Activated CD4-positive, alpha-beta T cell treated with anti-CD3 and anti-CD28 coated beads, Interleukin-2, amount 10 ng/mL, durations not matched to agents 7 days and 5 days (primary cell): ENCODE measurements at regions not wholly inside any gene's neighbourhood (a gene's known extent, or its start where the extent isn't known, plus 50 kb on each side); places are given as distances from the start of the nearest gene placed in this dataset.

Experiments
- CTCF ChIA-PET: fragments of 350-600 bp; sonication (Branson Sonifier 250); formaldehyde crosslinking; loops from one replicate; lab custom pipeline; 2021; ENCODE audit warnings: antibody characterized with exemption; lab: Charles Lee
- POLR2A ChIA-PET: fragments of 350-600 bp; sonication (Branson Sonifier 250); formaldehyde crosslinking; loops from one replicate; lab custom pipeline; 2021; ENCODE audit warnings: antibody characterized with exemption; lab: Charles Lee
- DNase-seq: peaks from one replicate; pipeline ENCODE4 v3.0.0-alpha.2; 2020
- H3K27ac Mint-ChIP-seq: one replicate; pipeline ENCODE4 v1.8.0; 2021; ENCODE audit warnings: mild to moderate bottlenecking, moderate library complexity, mixed read lengths
- H3K27me3 Mint-ChIP-seq: one replicate; pipeline ENCODE4 v1.8.0; 2021; ENCODE audit warnings: mixed read lengths
- H3K36me3 Mint-ChIP-seq: one replicate; pipeline ENCODE4 v1.8.0; 2021; ENCODE audit warnings: low read depth, mixed read lengths
- H3K4me1 Mint-ChIP-seq: one replicate; pipeline ENCODE4 v1.8.0; 2021; ENCODE audit warnings: mixed read lengths
- H3K4me3 Mint-ChIP-seq: one replicate; pipeline ENCODE4 v1.8.0; 2021; ENCODE audit warnings: mild to moderate bottlenecking, moderate library complexity, mixed read lengths
- H3K9me3 Mint-ChIP-seq: one replicate; pipeline ENCODE4 v1.8.0; 2021; ENCODE audit warnings: mixed read lengths

DNA sequence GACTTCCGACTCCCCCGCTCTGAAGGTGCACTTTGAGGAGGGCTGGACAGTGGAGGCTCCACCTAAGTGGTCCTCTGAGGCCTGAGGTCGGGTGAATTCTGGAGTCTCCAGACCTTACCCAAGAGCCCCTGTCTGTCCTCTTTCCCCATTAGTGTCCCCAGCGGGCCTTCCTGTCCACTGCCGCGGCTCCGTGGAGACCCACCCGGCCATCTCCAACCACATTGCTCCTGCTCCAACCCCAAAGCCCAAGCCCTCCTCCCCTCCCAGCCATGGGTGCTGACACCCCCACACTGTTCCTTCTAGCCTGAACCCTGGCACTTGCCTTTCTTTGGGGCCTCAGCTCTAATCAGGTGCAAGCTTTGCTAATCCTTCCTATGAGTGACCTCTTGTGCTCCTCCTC, 283.1 kb upstream of the TNRC6C start:
- POLR2A ChIA-PET, result no interaction called here
- peaks cover 2% of the 10 kb centered on the region for H3K36me3 Mint-ChIP-seq
- peaks cover 10% of the 10 kb centered on the region for H3K27me3 Mint-ChIP-seq
- CTCF ChIA-PET, result interaction anchor here (0.6 to 0.8 kb wide), 2 partner anchors 11 to 121 kb away, joined by 3 to 4 read pairs; no protein-coding TSS in a partner anchor
- no peak overlapping the region for H3K4me3 Mint-ChIP-seq
- no peak overlapping the region for H3K27ac Mint-ChIP-seq
- peaks cover 6% of the 10 kb centered on the region for H3K9me3 Mint-ChIP-seq
- peaks cover 3% of the 10 kb centered on the region for H3K4me1 Mint-ChIP-seq
- no peak for DNase-seq

DNA sequence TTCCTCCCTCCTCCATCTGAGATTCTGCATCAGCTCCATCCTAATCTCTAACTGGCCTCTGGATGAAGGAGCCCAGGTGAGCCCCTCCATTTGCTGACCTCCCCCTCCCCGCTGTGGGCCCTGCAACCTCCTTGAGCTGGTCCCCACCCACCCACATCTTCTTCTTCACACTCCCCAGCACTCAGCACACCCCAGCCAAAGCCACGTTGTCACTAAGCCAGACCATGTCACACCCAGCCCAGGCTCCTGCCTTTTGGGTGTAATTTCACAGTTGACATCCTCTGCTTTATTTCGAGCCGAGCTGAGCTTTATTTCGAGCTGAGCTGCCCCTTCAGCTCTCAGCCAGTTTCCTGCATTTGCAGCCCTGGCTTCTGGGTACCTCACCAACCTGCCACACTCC, 282.7 kb upstream of the TNRC6C start:
- no peak overlapping the region for H3K4me3 Mint-ChIP-seq
- DNase-seq, result no peak
- POLR2A ChIA-PET, result no interaction called here
- CTCF ChIA-PET, result interaction anchor here (0.6 to 0.8 kb wide), 2 partner anchors 12 to 121 kb away, joined by 3 to 4 read pairs; no protein-coding TSS in a partner anchor
- H3K27me3 Mint-ChIP-seq, result peaks cover 10% of the 10 kb centered on the region
- H3K4me1 Mint-ChIP-seq, result peaks cover 3% of the 10 kb centered on the region
- H3K27ac Mint-ChIP-seq, result peak overlapping the region; percentile 3
- H3K36me3 Mint-ChIP-seq, result peaks cover under 1% of the 10 kb centered on the region
- H3K9me3 Mint-ChIP-seq, result peaks cover 4% of the 10 kb centered on the region

DNA sequence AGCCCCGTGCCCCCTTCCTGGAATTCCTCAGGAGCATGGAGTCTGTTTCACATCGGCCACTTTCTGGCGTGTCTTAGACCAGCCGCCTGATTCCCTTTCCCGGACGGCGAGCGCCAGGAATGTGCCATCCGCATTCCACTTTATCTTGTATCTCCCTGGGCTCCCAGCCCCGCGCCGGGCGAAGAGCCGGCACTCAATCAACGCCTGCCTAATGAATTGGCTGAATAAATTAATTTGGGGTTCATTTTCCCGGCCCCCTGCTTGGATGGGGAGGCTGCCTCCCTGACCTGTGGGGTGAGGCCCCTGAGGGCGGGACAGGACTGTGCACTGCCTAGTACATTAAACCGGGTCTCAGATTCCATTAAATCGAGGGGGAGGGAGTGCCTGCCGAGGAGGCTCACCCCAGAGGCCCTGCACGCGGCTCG, 282.3 kb upstream of the TNRC6C start:
- no peak overlapping the region for H3K4me3 Mint-ChIP-seq
- H3K4me1 Mint-ChIP-seq, result peaks cover 3% of the 10 kb centered on the region
- peaks cover 3% of the 10 kb centered on the region for H3K9me3 Mint-ChIP-seq
- peak overlapping the region; percentile 3 for H3K27ac Mint-ChIP-seq
- H3K36me3 Mint-ChIP-seq, result no peaks in the 10 kb centered on the region
- peaks cover 10% of the 10 kb centered on the region for H3K27me3 Mint-ChIP-seq
- CTCF ChIA-PET, result interaction anchor here (0.6 to 0.8 kb wide), 2 partner anchors 12 to 122 kb away, joined by 3 to 4 read pairs; no protein-coding TSS in a partner anchor
- POLR2A ChIA-PET, result no interaction called here
- DNase-seq, result no peak

DNA sequence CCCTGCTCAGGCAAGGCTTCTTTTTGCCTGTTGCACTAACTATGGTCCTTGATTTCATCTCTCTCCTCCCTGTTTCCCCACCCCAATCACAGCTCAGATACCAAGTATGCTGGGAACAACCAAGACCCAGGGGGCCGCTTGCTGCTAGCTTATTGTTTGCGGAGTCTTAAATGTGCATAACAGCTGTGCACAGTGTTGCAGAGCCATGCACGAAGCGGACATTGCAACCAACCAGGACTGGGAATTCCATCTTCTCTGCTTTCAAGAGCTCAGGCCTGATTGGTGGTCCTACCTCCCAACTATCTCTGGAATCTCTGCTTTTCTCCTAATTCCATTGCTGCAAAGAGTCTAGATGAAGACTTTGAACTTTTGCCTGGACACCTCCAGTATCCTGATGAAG, 281.3 kb upstream of the TNRC6C start:
- H3K9me3 Mint-ChIP-seq, result no peaks in the 10 kb centered on the region
- H3K4me3 Mint-ChIP-seq, result no peak overlapping the region
- ChIA-PET POLR2A (no interaction called here), CTCF (no interaction called here)
- H3K27me3 Mint-ChIP-seq, result peaks cover 10% of the 10 kb centered on the region
- no peaks in the 10 kb centered on the region for H3K4me1 Mint-ChIP-seq
- no peak for DNase-seq
- H3K27ac Mint-ChIP-seq, result no peak overlapping the region
- H3K36me3 Mint-ChIP-seq, result no peaks in the 10 kb centered on the region

- Mint-ChIP-seq H3K9me3 (no peaks in the 10 kb centered on the region), H3K4me1 (no peaks in the 10 kb centered on the region), H3K4me3 (no peak overlapping the region), H3K36me3 (no peaks in the 10 kb centered on the region), H3K27me3 (peaks cover 10% of the 10 kb centered on the region), H3K27ac (no peak overlapping the region)
- POLR2A ChIA-PET, result no interaction called here
- no peak for DNase-seq
- CTCF ChIA-PET, result no interaction called here
Observed at GRCh38 chr17:77677630-77678029, 280.9 kb upstream of the TNRC6C start.

- Mint-ChIP-seq H3K9me3 (no peaks in the 10 kb centered on the region), H3K27ac (no peak overlapping the region), H3K27me3 (peaks cover 10% of the 10 kb centered on the region), H3K4me3 (no peak overlapping the region), H3K4me1 (no peaks in the 10 kb centered on the region), H3K36me3 (no peaks in the 10 kb centered on the region)
- POLR2A ChIA-PET, result no interaction called here
- CTCF ChIA-PET, result interaction anchor here (1.4 kb wide), 2 partner anchors 8 to 11 kb away, joined by 4 to 6 read pairs; no protein-coding TSS in a partner anchor
- DNase-seq, result no peak
Observed at GRCh38 chr17:77679589-77679988, 278.9 kb upstream of the TNRC6C start.

GRCh38 chr17:77681861-77682260, 276.6 kb upstream of the TNRC6C start:
- DNase-seq, result no peak
- Mint-ChIP-seq H3K36me3 (no peaks in the 10 kb centered on the region), H3K4me1 (no peaks in the 10 kb centered on the region), H3K27me3 (peaks cover 17% of the 10 kb centered on the region), H3K27ac (no peak overlapping the region), H3K4me3 (no peak overlapping the region), H3K9me3 (no peaks in the 10 kb centered on the region)
- POLR2A ChIA-PET, result no interaction called here
- CTCF ChIA-PET, result no interaction called here

- ChIA-PET POLR2A (no interaction called here), CTCF (interaction anchor here (1.0 kb wide), 1 partner anchor 13 kb away, joined by 3 read pairs; no protein-coding TSS in a partner anchor)
- no peaks in the 10 kb centered on the region for H3K36me3 Mint-ChIP-seq
- H3K27ac Mint-ChIP-seq, result no peak overlapping the region
- H3K27me3 Mint-ChIP-seq, result peaks cover 7% of the 10 kb centered on the region
- H3K4me3 Mint-ChIP-seq, result no peak overlapping the region
- no peak for DNase-seq
- H3K4me1 Mint-ChIP-seq, result peaks cover under 1% of the 10 kb centered on the region
- H3K9me3 Mint-ChIP-seq, result no peaks in the 10 kb centered on the region
Observed at GRCh38 chr17:77684803-77685798, 273.4 kb upstream of the TNRC6C start.

DNA sequence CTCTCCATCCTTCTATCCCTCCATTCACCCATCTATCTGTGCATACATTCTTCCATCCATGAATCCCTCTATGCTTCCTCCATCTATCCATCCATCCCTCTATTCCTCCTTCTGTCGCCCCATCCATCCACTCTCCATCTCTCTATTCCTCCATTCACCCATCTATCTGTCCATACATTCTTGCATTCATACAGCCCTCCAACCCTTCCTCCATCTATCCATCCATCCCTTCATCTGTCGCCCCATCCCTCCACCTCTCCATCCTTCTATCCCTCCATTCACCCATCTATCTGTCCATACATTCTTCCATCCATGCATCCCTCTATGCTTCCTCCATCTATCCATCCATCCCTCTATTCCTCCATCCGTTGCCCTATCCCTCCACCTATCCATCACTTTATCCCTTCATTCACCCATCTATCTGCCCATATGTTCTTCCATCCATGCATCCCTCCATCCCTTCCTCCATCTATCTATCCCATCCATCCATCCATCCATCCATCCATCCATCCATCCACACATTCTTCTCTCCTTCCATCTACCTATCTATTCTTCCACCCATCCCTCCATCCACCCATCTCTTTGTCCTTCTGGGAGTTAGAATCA, 272.5 kb upstream of the TNRC6C start:
- Mint-ChIP-seq H3K4me3 (no peak overlapping the region), H3K27ac (no peak overlapping the region), H3K27me3 (peaks cover 7% of the 10 kb centered on the region), H3K9me3 (no peaks in the 10 kb centered on the region), H3K36me3 (no peaks in the 10 kb centered on the region), H3K4me1 (peaks cover 9% of the 10 kb centered on the region)
- POLR2A ChIA-PET, result no interaction called here
- CTCF ChIA-PET, result no interaction called here
- no peak for DNase-seq

DNA sequence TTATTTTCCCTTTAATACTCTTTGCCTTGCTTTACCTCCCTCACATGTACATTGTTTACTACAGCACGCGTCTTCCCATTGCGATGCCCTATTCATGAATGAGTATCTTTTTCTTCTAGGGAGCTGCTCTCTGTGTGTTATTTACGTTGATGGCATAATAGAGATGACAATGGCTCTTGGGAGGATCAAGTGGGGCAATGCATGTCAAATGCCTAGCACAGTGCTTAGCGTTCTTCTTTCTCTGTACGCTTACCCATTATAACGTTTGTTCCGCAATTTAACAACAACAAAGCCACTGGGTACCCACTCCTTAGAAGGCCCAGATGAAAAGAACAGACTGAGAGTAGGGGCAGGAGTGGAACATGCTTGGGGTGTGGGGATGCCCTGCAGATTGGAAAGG, 271.6 kb upstream of the TNRC6C start:
- H3K27me3 Mint-ChIP-seq, result peaks cover 7% of the 10 kb centered on the region
- no peaks in the 10 kb centered on the region for H3K36me3 Mint-ChIP-seq
- POLR2A ChIA-PET, result no interaction called here
- H3K4me1 Mint-ChIP-seq, result peaks cover 18% of the 10 kb centered on the region
- H3K4me3 Mint-ChIP-seq, result no peak overlapping the region
- no peak for DNase-seq
- H3K9me3 Mint-ChIP-seq, result no peaks in the 10 kb centered on the region
- CTCF ChIA-PET, result no interaction called here
- H3K27ac Mint-ChIP-seq, result no peak overlapping the region

- POLR2A ChIA-PET, result no interaction called here
- Mint-ChIP-seq H3K4me1 (peaks cover 22% of the 10 kb centered on the region), H3K27ac (no peak overlapping the region)
Observed at GRCh38 chr17:77687417-77687816, 271.1 kb upstream of the TNRC6C start.

GRCh38 chr17:77687921-77688320, 270.6 kb upstream of the TNRC6C start:
- ChIA-PET CTCF (no interaction called here), POLR2A (no interaction called here)
- H3K4me1 Mint-ChIP-seq, result peaks cover 27% of the 10 kb centered on the region
- peaks cover 7% of the 10 kb centered on the region for H3K27me3 Mint-ChIP-seq
- no peak overlapping the region for H3K27ac Mint-ChIP-seq
- H3K36me3 Mint-ChIP-seq, result no peaks in the 10 kb centered on the region
- H3K4me3 Mint-ChIP-seq, result no peak overlapping the region
- DNase-seq, result no peak
- no peaks in the 10 kb centered on the region for H3K9me3 Mint-ChIP-seq

More at GRCh38 chr17:77687417-77687816, 271.1 kb upstream of the TNRC6C start:
- no peaks in the 10 kb centered on the region for H3K9me3 Mint-ChIP-seq
- no peaks in the 10 kb centered on the region for H3K36me3 Mint-ChIP-seq
- no peak overlapping the region for H3K4me3 Mint-ChIP-seq
- no peak for DNase-seq
- peaks cover 7% of the 10 kb centered on the region for H3K27me3 Mint-ChIP-seq
- CTCF ChIA-PET, result no interaction called here

DNA sequence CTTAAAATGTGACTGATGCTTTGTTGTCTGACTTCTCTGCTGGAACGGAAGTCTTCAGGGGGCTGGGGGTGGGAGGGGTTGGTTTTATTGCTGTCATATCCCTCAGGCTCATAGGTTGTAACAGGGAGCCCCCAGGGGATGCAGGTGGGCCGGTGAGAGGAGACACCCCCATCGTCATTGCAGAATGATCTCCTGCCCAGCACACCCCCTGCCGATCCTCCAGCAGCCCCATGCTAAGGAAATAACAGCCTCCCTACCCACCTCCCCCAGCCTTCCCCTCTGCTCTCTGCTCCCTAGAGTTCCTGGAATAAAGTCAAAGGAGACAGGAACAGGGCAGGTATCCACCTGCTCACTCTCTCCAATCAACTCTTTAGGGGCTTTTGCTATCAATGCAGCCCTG, 270.1 kb upstream of the TNRC6C start:
- Mint-ChIP-seq H3K4me3 (no peak overlapping the region), H3K27me3 (peaks cover 7% of the 10 kb centered on the region), H3K9me3 (no peaks in the 10 kb centered on the region), H3K4me1 (peaks cover 31% of the 10 kb centered on the region), H3K27ac (no peak overlapping the region), H3K36me3 (no peaks in the 10 kb centered on the region)
- ChIA-PET POLR2A (no interaction called here), CTCF (interaction anchor here (1.0 to 1.1 kb wide), 2 partner anchors 9 to 21 kb away, joined by 3 to 4 read pairs; no protein-coding TSS in a partner anchor)
- no peak for DNase-seq
